ENCODE measurements at regions not wholly inside any gene's neighbourhood (a gene's known extent, or its start where the extent isn't known, plus 50 kb on each side); places are given as distances from the start of the nearest gene placed in this dataset.
A peak's percentile ranks its signal among the peaks of the same experiment; 100 is the strongest.

- no peak overlapping the region for H2AFZ ChIP-seq (ENCODE audit: low read length)
- H3K9me3 ChIP-seq (ENCODE audit: low read length) = no peaks in the 10 kb centered on the region
- H3K4me3 ChIP-seq (ENCODE audit: low read length) = no peak overlapping the region
- CTCF ChIA-PET = no interaction called here
- ATAC-seq = no peak
- H3K27me3 ChIP-seq (ENCODE audit: low read length) = peaks cover 37% of the 10 kb centered on the region
- H3K4me1 ChIP-seq (ENCODE audit: insufficient read depth, low read length) = no peaks in the 10 kb centered on the region
- no peaks in the 10 kb centered on the region for H3F3A ChIP-seq (ENCODE audit: low read length, unreplicated experiment)
- no peak for TF ChIP-seq EZH2 (IDR thresholded peaks at IDR 0.05; ENCODE audit: low read length, unreplicated experiment)
- TF ChIP-seq CTCF (conservative IDR thresholded peaks at IDR 0.05; ENCODE audit: low read depth, low read length) = no peak
- H3K9ac ChIP-seq (ENCODE audit: low read length) = no peak overlapping the region
- POLR2A ChIA-PET (ENCODE audit: unreplicated experiment) = no interaction called here
- intact Hi-C loops (cut with micrococcal nuclease) = no loop called here
- no peak overlapping the region for H3K27ac ChIP-seq (ENCODE audit: low read length)
- H3K9me2 ChIP-seq (replicated peaks; ENCODE audit: low read length) = no peaks in the 10 kb centered on the region
- no peaks in the 10 kb centered on the region for H4K20me1 ChIP-seq (ENCODE audit: low read length)
- H3K4me2 ChIP-seq (ENCODE audit: low read length) = no peak overlapping the region
- no peaks in the 10 kb centered on the region for H3K36me3 ChIP-seq (ENCODE audit: low read depth, low read length)
- DNase-seq = no peak
- BruUV-seq (replicated peaks) = no TSS peak
- no peaks in the 10 kb centered on the region for H3K79me2 ChIP-seq (ENCODE audit: low read length)
Observed at GRCh38 chr2:222108957-222109585, 189.7 kb downstream of the PAX3 start.

- Histone ChIP-seq H2AFZ (ENCODE audit: low read length) (no peak overlapping the region), H3K4me1 (ENCODE audit: insufficient read depth, low read length) (no peaks in the 10 kb centered on the region), H3K9ac (ENCODE audit: low read length) (no peak overlapping the region), H3K79me2 (ENCODE audit: low read length) (no peaks in the 10 kb centered on the region), H3K36me3 (ENCODE audit: low read depth, low read length) (no peaks in the 10 kb centered on the region), H4K20me1 (ENCODE audit: low read length) (no peaks in the 10 kb centered on the region), H3K27me3 (ENCODE audit: low read length) (peaks cover 42% of the 10 kb centered on the region), H3F3A (ENCODE audit: low read length, unreplicated experiment) (no peaks in the 10 kb centered on the region), H3K4me3 (ENCODE audit: low read length) (no peak overlapping the region), H3K9me2 (replicated peaks; ENCODE audit: low read length) (no peaks in the 10 kb centered on the region), H3K27ac (ENCODE audit: low read length) (no peak overlapping the region), H3K4me2 (ENCODE audit: low read length) (no peak overlapping the region), H3K9me3 (ENCODE audit: low read length) (no peaks in the 10 kb centered on the region)
- DNase-seq (no peak), ATAC-seq (no peak)
- BruUV-seq (replicated peaks) = no TSS peak
- ChIA-PET CTCF (no interaction called here), POLR2A (ENCODE audit: unreplicated experiment) (no interaction called here)
- TF ChIP-seq EZH2phosphoT487 (IDR thresholded peaks at IDR 0.05; ENCODE audit: borderline replicate concordance, low read length) = no peak
- TF ChIP-seq CTCF (conservative IDR thresholded peaks at IDR 0.05; ENCODE audit: low read depth, low read length) = no peak
- no peak for TF ChIP-seq EZH2 (IDR thresholded peaks at IDR 0.05; ENCODE audit: low read length, unreplicated experiment)
- intact Hi-C loops (cut with micrococcal nuclease) = no loop called here
Observed at GRCh38 chr2:222108497-222108896, 190.3 kb downstream of the PAX3 start.

GRCh38 chr2:222105046-222105445 is 193.8 kb downstream of the PAX3 start:
- no peaks in the 10 kb centered on the region for H3F3A ChIP-seq (ENCODE audit: low read length, unreplicated experiment)
- ATAC-seq (no peak), DNase-seq (peak; percentile 30)
- ChIA-PET CTCF (no interaction called here), POLR2A (ENCODE audit: unreplicated experiment) (no interaction called here)
- H3K79me2 ChIP-seq (ENCODE audit: low read length) = no peaks in the 10 kb centered on the region
- H3K4me1 ChIP-seq (ENCODE audit: insufficient read depth, low read length) = no peaks in the 10 kb centered on the region
- peaks cover 54% of the 10 kb centered on the region for H3K27me3 ChIP-seq (ENCODE audit: low read length)
- H4K20me1 ChIP-seq (ENCODE audit: low read length) = no peaks in the 10 kb centered on the region
- no peak for TF ChIP-seq EZH2phosphoT487 (IDR thresholded peaks at IDR 0.05; ENCODE audit: borderline replicate concordance, low read length)
- TF ChIP-seq EZH2 (IDR thresholded peaks at IDR 0.05; ENCODE audit: low read length, unreplicated experiment) = no peak
- no peak for TF ChIP-seq CTCF (conservative IDR thresholded peaks at IDR 0.05; ENCODE audit: low read depth, low read length)
- intact Hi-C loops (cut with micrococcal nuclease) = no loop called here
- no peaks in the 10 kb centered on the region for H3K9me2 ChIP-seq (replicated peaks; ENCODE audit: low read length)
- H3K9me3 ChIP-seq (ENCODE audit: low read length) = no peaks in the 10 kb centered on the region
- no peak overlapping the region for H3K27ac ChIP-seq (ENCODE audit: low read length)
- H3K4me3 ChIP-seq (ENCODE audit: low read length) = no peak overlapping the region
- no peak overlapping the region for H3K9ac ChIP-seq (ENCODE audit: low read length)
- no peak overlapping the region for H3K4me2 ChIP-seq (ENCODE audit: low read length)
- no TSS peak for BruUV-seq (replicated peaks)
- H3K36me3 ChIP-seq (ENCODE audit: low read depth, low read length) = no peaks in the 10 kb centered on the region
- no peak overlapping the region for H2AFZ ChIP-seq (ENCODE audit: low read length)
